ENCODE measurements at regions not wholly inside any gene's neighbourhood (a gene's known extent, or its start where the extent isn't known, plus 50 kb on each side); places are given as distances from the start of the nearest gene placed in this dataset.

DNA sequence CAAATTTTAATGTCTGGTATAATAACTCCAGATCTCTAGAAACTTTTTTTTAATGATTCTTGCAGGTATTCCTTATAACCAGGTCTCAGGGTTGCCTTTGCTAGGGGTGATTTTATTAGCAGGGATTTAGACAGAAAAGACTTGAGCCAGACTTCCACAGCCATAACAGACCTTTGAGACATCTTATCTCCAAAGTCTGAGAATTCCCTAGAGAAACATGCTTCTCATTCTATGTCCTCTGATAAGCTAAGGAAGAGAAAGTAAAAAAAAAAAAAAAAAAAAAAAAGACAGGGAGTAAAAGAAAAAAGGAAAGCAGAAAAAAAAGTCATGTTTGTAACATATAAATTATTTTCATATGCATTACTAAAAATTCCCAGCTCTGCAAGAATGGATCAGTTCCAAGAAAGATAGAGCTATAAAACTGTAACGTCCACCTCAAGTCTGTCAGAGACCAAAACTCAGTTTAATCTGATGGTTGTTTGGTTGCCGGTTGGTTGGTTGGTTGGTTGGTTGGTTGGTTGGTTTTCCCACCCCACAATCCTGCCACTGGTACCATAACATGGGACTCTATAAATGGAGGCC lies 153.8 kb downstream of the COL6A3 start:
- TF ChIP-seq, protein P1, sequence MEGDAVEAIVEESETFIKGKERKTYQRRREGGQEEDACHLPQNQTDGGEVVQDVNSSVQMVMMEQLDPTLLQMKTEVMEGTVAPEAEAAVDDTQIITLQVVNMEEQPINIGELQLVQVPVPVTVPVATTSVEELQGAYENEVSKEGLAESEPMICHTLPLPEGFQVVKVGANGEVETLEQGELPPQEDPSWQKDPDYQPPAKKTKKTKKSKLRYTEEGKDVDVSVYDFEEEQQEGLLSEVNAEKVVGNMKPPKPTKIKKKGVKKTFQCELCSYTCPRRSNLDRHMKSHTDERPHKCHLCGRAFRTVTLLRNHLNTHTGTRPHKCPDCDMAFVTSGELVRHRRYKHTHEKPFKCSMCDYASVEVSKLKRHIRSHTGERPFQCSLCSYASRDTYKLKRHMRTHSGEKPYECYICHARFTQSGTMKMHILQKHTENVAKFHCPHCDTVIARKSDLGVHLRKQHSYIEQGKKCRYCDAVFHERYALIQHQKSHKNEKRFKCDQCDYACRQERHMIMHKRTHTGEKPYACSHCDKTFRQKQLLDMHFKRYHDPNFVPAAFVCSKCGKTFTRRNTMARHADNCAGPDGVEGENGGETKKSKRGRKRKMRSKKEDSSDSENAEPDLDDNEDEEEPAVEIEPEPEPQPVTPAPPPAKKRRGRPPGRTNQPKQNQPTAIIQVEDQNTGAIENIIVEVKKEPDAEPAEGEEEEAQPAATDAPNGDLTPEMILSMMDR (IDR thresholded peaks at IDR 0.05), result no peak
- TF ChIP-seq POLR2A (IDR thresholded peaks at IDR 0.05), result no peak

All from ovary (tissue), 3 donors.